Naive thymus-derived CD4-positive, alpha-beta T cell (primary cell): ENCODE measurements at regions not wholly inside any gene's neighbourhood (a gene's known extent, or its start where the extent isn't known, plus 50 kb on each side); places are given as distances from the start of the nearest gene placed in this dataset.

Experiments
- ATAC-seq: fragments of 150-1000 bp; cut with Tn5 transposase; 2 replicates; pipeline ENCODE4 v1.10.0; 2021; ENCODE audit warnings: mild to moderate bottlenecking, moderate library complexity
- CTCF ChIA-PET: fragments of 350-600 bp; sonication (Branson Sonifier 250); formaldehyde crosslinking; loops from one replicate; lab custom pipeline; 2021; ENCODE audit warnings: antibody characterized with exemption; lab: Charles Lee
- POLR2A ChIA-PET: fragments of 350-600 bp; sonication (Branson Sonifier 250); formaldehyde crosslinking; loops from one replicate; lab custom pipeline; 2021; ENCODE audit warnings: antibody characterized with exemption, inconsistent platforms; lab: Charles Lee
- DNase-seq, 9 donors: peaks; one replicate each; pipeline versions ENCODE4 v3.0.0 to v3.0.0-alpha.2; 2020 to 2022; ENCODE audit warnings: mixed read lengths in 1 of 9
- H3K27ac ChIP-seq: one replicate; pipeline ENCODE4 v1.7.0; 2013; ENCODE audit warnings: mild to moderate bottlenecking, low read depth, low read length, moderate library complexity
- H3K27me3 ChIP-seq, 2 donors: one replicate each; pipeline ENCODE4 v1.7.0; 2013; ENCODE audit warnings: low read length in 2 of 2, mild to moderate bottlenecking in 2 of 2, moderate library complexity in 2 of 2; ENCODE audit not compliant: control insufficient read depth in 2 of 2, insufficient read depth in 2 of 2
- H3K36me3 ChIP-seq, 3 experiments: 1 replicate in 2 of 3; 2 replicates in 1 of 3; pipeline ENCODE4 v1.7.0; 2013; ENCODE audit warnings: low read length in 3 of 3, mild to moderate bottlenecking in 3 of 3, moderate library complexity in 1 of 3; ENCODE audit not compliant: insufficient read depth in 3 of 3, control insufficient read depth in 2 of 3
- H3K4me1 ChIP-seq, 2 donors: one replicate each; pipeline ENCODE4 v1.7.0; 2013; ENCODE audit warnings: low read length in 2 of 2, mild to moderate bottlenecking in 2 of 2, moderate library complexity in 1 of 2; ENCODE audit not compliant: control insufficient read depth in 2 of 2, insufficient read depth in 2 of 2
- H3K4me3 ChIP-seq: 2 replicates; pipeline ENCODE4 v1.7.0; 2013; ENCODE audit warnings: mild to moderate bottlenecking, low read length
- H3K9me3 ChIP-seq, 3 experiments: 1 replicate in 2 of 3; 2 replicates in 1 of 3; pipeline ENCODE4 v1.7.0; 2013; ENCODE audit warnings: low read length in 3 of 3; ENCODE audit not compliant: control insufficient read depth in 2 of 3
- H3K27ac Mint-ChIP-seq, 9 donors: one replicate each; pipeline ENCODE4 v1.8.0; 2020 to 2022; ENCODE audit warnings: mixed read lengths in 9 of 9, mild to moderate bottlenecking in 8 of 9, moderate library complexity in 5 of 9, inconsistent platforms in 2 of 9
- H3K27me3 Mint-ChIP-seq, 5 donors: one replicate each; pipeline ENCODE4 v1.8.0; 2021 to 2022; ENCODE audit warnings: mixed read lengths in 5 of 5, mild to moderate bottlenecking in 1 of 5
- H3K36me3 Mint-ChIP-seq, 5 donors: one replicate each; pipeline ENCODE4 v1.8.0; 2020 to 2022; ENCODE audit warnings: mixed read lengths in 5 of 5, mild to moderate bottlenecking in 3 of 5, inconsistent platforms in 1 of 5
- H3K4me1 Mint-ChIP-seq, 7 donors: one replicate each; pipeline ENCODE4 v1.8.0; 2020 to 2022; ENCODE audit warnings: mixed read lengths in 7 of 7, mild to moderate bottlenecking in 3 of 7, inconsistent platforms in 1 of 7
- H3K4me3 Mint-ChIP-seq, 10 donors: one replicate each; pipeline ENCODE4 v1.8.0; 2020 to 2022; ENCODE audit warnings: mild to moderate bottlenecking in 10 of 10, mixed read lengths in 10 of 10, moderate library complexity in 6 of 10, inconsistent platforms in 2 of 10
- H3K9me3 Mint-ChIP-seq, 11 donors: one replicate each; pipeline ENCODE4 v1.8.0; 2020 to 2022; ENCODE audit warnings: mixed read lengths in 11 of 11, mild to moderate bottlenecking in 4 of 11, inconsistent platforms in 1 of 11, moderate library complexity in 1 of 11
- intact Hi-C, 2 donors: fragments of 100-400 bp; cut with micrococcal nuclease; formaldehyde crosslinking; loops; one replicate each; pipeline ENCODE4 v1.15.1; 2023

- Mint-ChIP-seq H3K4me3 (no peak overlapping the region), H3K36me3 (no peaks in the 10 kb centered on the region), H3K4me1 (no peaks in the 10 kb centered on the region), H3K27ac (no peak overlapping the region), H3K27me3 (peaks cover 0 to 3% (median 0%) of the 10 kb centered on the region in 5 donors), H3K9me3 (peaks cover 2 to 23% (median 10%) of the 10 kb centered on the region in 11 donors)
- H3K27me3 ChIP-seq: no peaks in the 10 kb centered on the region
- ATAC-seq: no peak
- POLR2A ChIA-PET: no interaction called here
- DNase-seq: no peak
- H3K4me1 ChIP-seq: no peaks in the 10 kb centered on the region
- H3K9me3 ChIP-seq: peaks cover 0 to 3% (median 0%) of the 10 kb centered on the region in 3 experiments
- H3K36me3 ChIP-seq: no peaks in the 10 kb centered on the region
- H3K27ac ChIP-seq: no peak overlapping the region
- intact Hi-C loops: no loop called here
- CTCF ChIA-PET: no interaction called here
- no peak overlapping the region for H3K4me3 ChIP-seq
Observed at GRCh38 chr6:85262621-85263020, 187.3 kb upstream of the NT5E start.

GRCh38 chr6:85261271-85261670 lies 188.6 kb upstream of the NT5E start:
- Histone ChIP-seq H3K27ac (no peak overlapping the region), H3K27me3 (no peaks in the 10 kb centered on the region), H3K4me1 (no peaks in the 10 kb centered on the region), H3K36me3 (no peaks in the 10 kb centered on the region), H3K4me3 (no peak overlapping the region), H3K9me3 (no peaks in the 10 kb centered on the region)
- no peak for DNase-seq
- Mint-ChIP-seq H3K4me1 (no peaks in the 10 kb centered on the region), H3K36me3 (no peaks in the 10 kb centered on the region), H3K4me3 (no peak overlapping the region), H3K9me3 (peaks cover 0 to 21% (median 6%) of the 10 kb centered on the region in 11 donors), H3K27me3 (no peaks in the 10 kb centered on the region), H3K27ac (no peak overlapping the region)
- no peak for ATAC-seq
- CTCF ChIA-PET: no interaction called here
- intact Hi-C loops: no loop called here
- POLR2A ChIA-PET: no interaction called here

- peaks cover 0 to 4% (median 0%) of the 10 kb centered on the region in 3 experiments for H3K9me3 ChIP-seq
- no peaks in the 10 kb centered on the region for H3K36me3 ChIP-seq
- no peaks in the 10 kb centered on the region for H3K4me1 ChIP-seq
- H3K27ac Mint-ChIP-seq: no peak overlapping the region
- intact Hi-C loops: no loop called here
- no peaks in the 10 kb centered on the region for H3K27me3 ChIP-seq
- no peaks in the 10 kb centered on the region for H3K36me3 Mint-ChIP-seq
- H3K4me3 ChIP-seq: no peak overlapping the region
- CTCF ChIA-PET: no interaction called here
- no peak overlapping the region for H3K27ac ChIP-seq
- H3K4me1 Mint-ChIP-seq: no peaks in the 10 kb centered on the region
- H3K4me3 Mint-ChIP-seq: no peak overlapping the region
- peaks cover 0 to 8% (median 0%) of the 10 kb centered on the region in 5 donors for H3K27me3 Mint-ChIP-seq
- peaks cover 2 to 14% (median 7%) of the 10 kb centered on the region in 11 donors for H3K9me3 Mint-ChIP-seq
- no peak for DNase-seq
- POLR2A ChIA-PET: no interaction called here
- no peak for ATAC-seq
Observed at GRCh38 chr6:85255661-85256060, 194.2 kb upstream of the NT5E start.

DNA sequence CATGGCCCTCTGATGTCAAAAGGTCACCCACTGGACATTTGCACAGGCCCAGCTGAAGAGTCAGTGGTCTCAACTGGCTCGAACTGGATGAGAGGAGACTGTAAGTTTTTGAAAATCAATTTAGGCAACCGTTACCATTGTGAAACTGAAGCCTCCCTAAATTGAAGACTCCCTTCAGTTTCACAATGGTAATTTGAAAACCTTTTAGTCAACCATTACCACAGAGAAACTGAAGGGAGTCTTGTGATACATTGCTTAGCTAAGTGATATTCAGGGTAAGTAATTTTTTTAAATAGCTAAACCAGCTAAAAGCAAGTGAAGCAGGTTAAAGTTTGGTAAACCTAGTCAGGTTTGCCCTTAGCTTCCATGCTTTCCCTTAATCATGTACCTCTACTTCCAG lies 197.3 kb upstream of the NT5E start:
- Mint-ChIP-seq H3K27ac (no peak overlapping the region), H3K9me3 (peaks cover 2 to 20% (median 10%) of the 10 kb centered on the region in 11 donors), H3K27me3 (peaks cover 0 to 8% (median 7%) of the 10 kb centered on the region in 5 donors), H3K4me3 (no peak overlapping the region), H3K4me1 (no peaks in the 10 kb centered on the region), H3K36me3 (no peaks in the 10 kb centered on the region)
- intact Hi-C loops: no loop called here
- ATAC-seq (no peak), DNase-seq (no peak)
- H3K9me3 ChIP-seq: peaks cover 0 to 4% (median 0%) of the 10 kb centered on the region in 3 experiments
- H3K36me3 ChIP-seq: no peaks in the 10 kb centered on the region
- no peaks in the 10 kb centered on the region for H3K27me3 ChIP-seq
- H3K4me1 ChIP-seq: no peaks in the 10 kb centered on the region
- POLR2A ChIA-PET: no interaction called here
- CTCF ChIA-PET: no interaction called here
- H3K4me3 ChIP-seq: no peak overlapping the region
- no peak overlapping the region for H3K27ac ChIP-seq

GRCh38 chr6:85252085-85252484 lies 197.8 kb upstream of the NT5E start:
- Mint-ChIP-seq H3K4me1 (no peaks in the 10 kb centered on the region), H3K27ac (no peak overlapping the region), H3K27me3 (peaks cover 0 to 8% (median 7%) of the 10 kb centered on the region in 5 donors), H3K9me3 (peaks cover 2 to 20% (median 11%) of the 10 kb centered on the region in 11 donors), H3K4me3 (no peak overlapping the region), H3K36me3 (no peaks in the 10 kb centered on the region)
- Histone ChIP-seq H3K4me3 (no peak overlapping the region), H3K27me3 (no peaks in the 10 kb centered on the region), H3K27ac (no peak overlapping the region), H3K9me3 (peaks cover 0 to 4% (median 0%) of the 10 kb centered on the region in 3 experiments), H3K36me3 (no peaks in the 10 kb centered on the region), H3K4me1 (no peaks in the 10 kb centered on the region)
- POLR2A ChIA-PET: no interaction called here
- intact Hi-C loops: no loop called here
- ATAC-seq (no peak), DNase-seq (no peak)
- CTCF ChIA-PET: no interaction called here

DNA sequence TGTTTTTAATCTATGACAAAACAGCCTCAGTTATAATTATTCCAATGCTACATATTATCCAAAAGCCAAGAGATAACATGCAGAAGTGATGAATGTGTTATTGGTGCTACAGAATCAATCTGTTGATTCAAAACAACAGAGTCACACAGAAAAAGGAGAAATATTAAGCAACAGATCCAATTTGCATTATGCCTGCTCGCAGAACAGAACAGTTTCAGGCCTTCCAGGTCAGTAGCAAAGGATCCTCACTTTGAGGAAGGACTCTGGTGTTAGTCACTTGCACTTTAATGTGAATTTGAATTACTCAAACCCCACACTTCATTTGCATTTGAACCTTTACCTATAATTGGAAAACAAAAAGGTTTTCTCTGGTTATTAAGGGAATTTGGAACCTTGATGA lies 198.6 kb upstream of the NT5E start:
- no peaks in the 10 kb centered on the region for H3K27me3 ChIP-seq
- H3K9me3 ChIP-seq: peaks cover 0 to 4% (median 0%) of the 10 kb centered on the region in 3 experiments
- peaks cover 0 to 8% (median 7%) of the 10 kb centered on the region in 5 donors for H3K27me3 Mint-ChIP-seq
- no peak overlapping the region for H3K4me3 Mint-ChIP-seq
- H3K9me3 Mint-ChIP-seq: peaks cover 2 to 20% (median 11%) of the 10 kb centered on the region in 11 donors
- intact Hi-C loops: no loop called here
- ChIA-PET CTCF (no interaction called here), POLR2A (no interaction called here)
- H3K27ac ChIP-seq: no peak overlapping the region
- ATAC-seq: no peak
- no peaks in the 10 kb centered on the region for H3K4me1 ChIP-seq
- H3K4me1 Mint-ChIP-seq: no peaks in the 10 kb centered on the region
- H3K36me3 Mint-ChIP-seq: no peaks in the 10 kb centered on the region
- no peak overlapping the region for H3K27ac Mint-ChIP-seq
- no peak overlapping the region for H3K4me3 ChIP-seq
- no peaks in the 10 kb centered on the region for H3K36me3 ChIP-seq
- DNase-seq: no peak

DNA sequence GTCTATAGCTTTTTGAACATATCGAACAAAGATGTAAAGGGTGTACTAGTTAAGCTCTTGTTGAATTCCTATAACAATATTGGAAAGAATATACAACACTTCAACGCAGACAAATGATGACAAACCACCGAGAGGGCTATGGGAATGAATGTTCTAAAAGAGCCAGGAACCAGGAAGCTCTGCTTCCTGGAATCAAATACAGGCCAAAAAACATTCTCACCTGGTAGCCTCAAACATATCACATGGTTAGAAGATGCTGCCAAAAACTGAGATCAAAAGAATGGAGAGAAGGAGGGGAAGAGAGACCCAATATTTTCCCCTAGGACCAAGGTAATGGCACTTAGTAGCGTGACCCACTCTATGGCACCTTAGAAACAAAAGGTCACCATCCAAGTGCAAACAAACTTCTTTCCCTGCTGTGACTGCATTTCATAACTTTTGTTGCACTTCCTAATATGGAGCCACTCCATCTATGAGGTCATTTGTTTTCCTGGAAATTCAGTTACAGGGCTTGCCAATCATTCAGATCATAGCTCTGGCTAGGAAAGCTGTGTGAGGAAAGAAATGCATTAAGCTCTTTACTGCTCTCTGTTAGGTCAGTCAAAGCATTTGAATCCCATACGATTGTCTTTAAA lies 199.2 kb upstream of the NT5E start:
- Mint-ChIP-seq H3K36me3 (no peaks in the 10 kb centered on the region), H3K9me3 (peaks cover 2 to 20% (median 13%) of the 10 kb centered on the region in 11 donors), H3K4me3 (no peak overlapping the region), H3K4me1 (no peaks in the 10 kb centered on the region), H3K27ac (no peak overlapping the region), H3K27me3 (peaks cover 0 to 8% (median 7%) of the 10 kb centered on the region in 5 donors)
- no peaks in the 10 kb centered on the region for H3K4me1 ChIP-seq
- no peak overlapping the region for H3K4me3 ChIP-seq
- ATAC-seq: no peak
- H3K27me3 ChIP-seq: no peaks in the 10 kb centered on the region
- peaks cover 0 to 4% (median 0%) of the 10 kb centered on the region in 3 experiments for H3K9me3 ChIP-seq
- H3K27ac ChIP-seq: no peak overlapping the region
- intact Hi-C loops: no loop called here
- H3K36me3 ChIP-seq: no peaks in the 10 kb centered on the region
- no peak for DNase-seq
- ChIA-PET POLR2A (no interaction called here), CTCF (no interaction called here)
